Gastroesophageal sphincter (tissue), 4 donors: ENCODE measurements at regions not wholly inside any gene's neighbourhood (a gene's known extent, or its start where the extent isn't known, plus 50 kb on each side); places are given as distances from the start of the nearest gene placed in this dataset.
"Not testable (repeated sequence)": the region's sequence is repeated elsewhere in the genome, so short reads cannot be mapped to it uniquely, and the experiment has no call there.

Source experiments
- ATAC-seq: fragments of 150-250 bp; one replicate; pipeline ENCODE4 v1.9.1; 2016; ENCODE audit warnings: mild to moderate bottlenecking, moderate library complexity
- H3K27ac ChIP-seq, 4 donors: fragments of 200-600 bp; sonication (generic) in 3 of 4; 1 replicate in 3 of 4; 2 replicates in 1 of 4; pipeline ENCODE4 v1.5.1; 2016 to 2019
- H3K27me3 ChIP-seq: fragments of 200-600 bp; sonication (generic); one replicate; pipeline ENCODE4 v1.5.1; 2019
- H3K36me3 ChIP-seq, 2 donors: fragments of 200-600 bp; sonication (generic); one replicate each; pipeline ENCODE4 v1.5.1; 2019; ENCODE audit warnings: control low read depth in 1 of 2
- H3K4me1 ChIP-seq, 3 donors: fragments of 200-600 bp; sonication (generic); 1 replicate in 2 of 3; 2 replicates in 1 of 3; pipeline ENCODE4 v1.5.1; 2016 to 2019; ENCODE audit warnings: control low read depth in 2 of 3
- H3K4me3 ChIP-seq, 2 donors: fragments of 200-600 bp; sonication (generic); one replicate each; pipeline ENCODE4 v1.5.1; 2019; ENCODE audit warnings: mild to moderate bottlenecking in 1 of 2, moderate library complexity in 1 of 2
- H3K9me3 ChIP-seq, 3 donors: fragments of 200-600 bp; sonication (generic); one replicate each; pipeline ENCODE4 v1.5.1; 2017 to 2019; ENCODE audit warnings: control low read depth in 2 of 3
- CTCF ChIP-seq, 4 experiments: fragments of 200-600 bp in 2 of 4; fragments of 450-650 bp in 2 of 4; sonication (generic) in 1 of 4; IDR thresholded peaks; one replicate each; pipeline ENCODE4 v1.5.1; 2017 to 2019; ENCODE audit warnings: antibody characterized with exemption in 4 of 4, mild to moderate bottlenecking in 2 of 4, moderate library complexity in 2 of 4
- EP300 ChIP-seq: sonication (generic); formaldehyde crosslinking; IDR thresholded peaks from one replicate; pipeline ENCODE4 v1.6.1; 2017; ENCODE audit warnings: antibody characterized with exemption, mild to moderate bottlenecking
- POLR2A ChIP-seq, 2 donors: fragments of 450-650 bp; IDR thresholded peaks; one replicate each; pipeline ENCODE4 v1.6.1; 2017; ENCODE audit warnings: antibody characterized with exemption in 2 of 2, mild to moderate bottlenecking in 2 of 2, moderate library complexity in 1 of 2
- POLR2AphosphoS5 ChIP-seq: sonication (generic); formaldehyde crosslinking; IDR thresholded peaks from one replicate; pipeline ENCODE4 v1.6.1; 2017; ENCODE audit warnings: antibody characterized with exemption
- WGBS, 2 donors: methylation state at CpG; one replicate each; pipeline ENCODE4 v1.1.5; 2018; ENCODE audit warnings: low coverage in 1 of 2; 5-methylcytosine and 5-hydroxymethylcytosine counted together

DNA sequence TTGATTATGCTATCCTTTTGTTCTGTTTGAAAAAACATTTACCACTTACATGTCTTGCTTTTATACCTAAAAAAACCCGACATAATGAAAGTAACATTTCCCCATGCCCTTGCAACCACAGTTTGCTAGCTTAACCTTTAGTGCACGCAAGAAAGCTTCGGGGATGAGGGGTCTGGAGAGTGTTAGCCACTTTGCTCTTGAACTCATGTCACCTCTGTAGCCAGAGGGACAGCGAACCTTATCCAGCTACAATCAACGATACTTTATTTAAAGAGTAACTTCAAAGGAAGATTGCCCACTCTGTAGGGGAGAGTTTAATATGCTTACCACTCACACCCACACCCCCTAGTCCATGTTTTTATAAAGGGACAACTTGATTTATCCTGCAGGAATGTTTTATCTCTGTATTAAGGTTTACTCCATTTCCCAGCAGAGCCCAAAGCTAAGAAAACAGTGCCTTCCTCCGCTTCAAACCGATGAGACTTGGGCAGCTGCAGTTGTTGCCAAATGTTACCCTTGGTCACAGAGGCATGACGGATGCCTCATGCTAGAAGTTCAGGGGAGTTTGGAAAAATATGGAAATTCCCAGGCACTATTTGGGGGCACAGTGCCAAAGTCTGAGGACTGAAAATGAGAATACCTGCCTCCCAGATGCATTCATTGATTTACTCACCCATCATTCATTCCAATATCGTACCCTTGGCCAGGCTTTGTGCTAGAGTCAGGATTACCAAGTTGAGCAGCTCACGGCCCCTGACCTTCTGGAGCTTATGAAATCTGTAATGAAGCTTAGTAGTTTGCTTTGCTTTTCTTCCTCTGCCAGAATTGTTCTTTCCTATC is 61.4 kb upstream of the VCAM1 start:
- Histone ChIP-seq H3K4me1 (no peaks in the 10 kb centered on the region), H3K27ac (no peak overlapping the region), H3K36me3 (no peaks in the 10 kb centered on the region), H3K27me3 (no peaks in the 10 kb centered on the region), H3K4me3 (no peak overlapping the region), H3K9me3 (peaks cover 0 to 9% (median 0%) of the 10 kb centered on the region in 3 donors)
- no peak for ATAC-seq
- no peak for TF ChIP-seq CTCF (IDR thresholded peaks at IDR 0.05)
- no peak for TF ChIP-seq POLR2AphosphoS5
- TF ChIP-seq EP300: no peak
- TF ChIP-seq POLR2A (IDR thresholded peaks at IDR 0.05): no peak
- WGBS, 2 donors: 57 to 58% methylated on average over 9 to 10 of the region's 10 CpGs

- Histone ChIP-seq H3K27ac (no peak overlapping the region), H3K4me3 (no peak overlapping the region), H3K27me3 (no peaks in the 10 kb centered on the region), H3K36me3 (no peaks in the 10 kb centered on the region), H3K9me3 (peaks cover 0 to 3% (median 0%) of the 10 kb centered on the region in 3 donors), H3K4me1 (no peaks in the 10 kb centered on the region)
- ATAC-seq: no peak
- TF ChIP-seq POLR2AphosphoS5: no peak
- no peak for TF ChIP-seq CTCF (IDR thresholded peaks at IDR 0.05)
- TF ChIP-seq EP300: no peak
- no peak for TF ChIP-seq POLR2A (IDR thresholded peaks at IDR 0.05)
Observed at GRCh38 chr1:100658716-100659026, 60.9 kb upstream of the VCAM1 start.

- Histone ChIP-seq H3K4me1 (no peaks in the 10 kb centered on the region), H3K27me3 (no peaks in the 10 kb centered on the region), H3K9me3 (no peaks in the 10 kb centered on the region), H3K27ac (no peak overlapping the region), H3K4me3 (no peak overlapping the region), H3K36me3 (no peaks in the 10 kb centered on the region)
- TF ChIP-seq EP300 (no peak), POLR2AphosphoS5 (no peak)
- ATAC-seq: no peak
- 30 to 67% methylated on average over 1 of the region's 1 CpG for WGBS, 2 donors
Observed at GRCh38 chr1:100661176-100661575, 58.4 kb upstream of the VCAM1 start.

- H3K27me3 ChIP-seq, H3K4me1 ChIP-seq, H3K36me3 ChIP-seq, ATAC-seq, H3K4me3 ChIP-seq, H3K27ac ChIP-seq, H3K9me3 ChIP-seq: not testable (repeated sequence)
- 78 to 100% methylated on average over 1 to 4 of the region's 7 CpGs for WGBS, 2 donors
Observed at GRCh38 chr1:100668494-100668893, 51.0 kb upstream of the VCAM1 start.
